ENCODE measurements at regions not wholly inside any gene's neighbourhood (a gene's known extent, or its start where the extent isn't known, plus 50 kb on each side); places are given as distances from the start of the nearest gene placed in this dataset.

DNA sequence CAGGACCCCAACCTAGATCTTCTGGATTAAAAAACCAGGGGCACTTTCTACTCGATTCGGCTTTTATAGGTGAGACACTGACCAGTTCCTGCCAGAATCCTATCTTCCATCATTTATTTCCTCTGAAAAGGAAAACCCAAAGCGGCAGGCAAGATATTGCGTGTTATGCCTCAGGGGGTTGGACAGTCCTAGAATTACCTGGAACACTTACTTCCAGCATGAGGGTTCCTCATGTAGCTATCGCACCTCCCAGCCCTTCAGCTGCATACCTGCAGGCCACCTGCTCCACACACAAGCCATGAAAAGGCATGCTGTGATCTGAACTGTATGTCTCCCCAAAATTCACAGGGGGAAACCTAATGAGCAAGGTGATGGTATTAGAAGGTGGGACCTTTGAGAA lies 58.3 kb upstream of the DLG1 start:
- Histone ChIP-seq H3K9ac (ENCODE audit: low read depth, low read length) (no peak overlapping the region), H3K9me3 (ENCODE audit: insufficient read depth, low read length, severe bottlenecking) (peaks cover 10% of the 10 kb centered on the region), H3K79me2 (ENCODE audit: insufficient read depth, low read length) (no peaks in the 10 kb centered on the region), H3K4me3 (ENCODE audit: low read depth in 1 of 2, low read length in 2 of 2) (no peak overlapping the region), H2AFZ (ENCODE audit: low read depth, low read length) (no peak overlapping the region), H3K27me3 (ENCODE audit: insufficient read depth, low read length, poor library complexity) (no peaks in the 10 kb centered on the region), H3K36me3 (ENCODE audit: insufficient read depth, low read length) (no peaks in the 10 kb centered on the region), H3K27ac (ENCODE audit: low read length) (no peak overlapping the region), H3K4me2 (ENCODE audit: insufficient read depth, low read length) (no peak overlapping the region), H3K4me1 (ENCODE audit: insufficient read depth, low read length) (no peaks in the 10 kb centered on the region), H4K20me1 (ENCODE audit: insufficient read depth, low read length) (no peaks in the 10 kb centered on the region)
- ATAC-seq (ENCODE audit: insufficient read depth, low read depth) (no peak), DNase-seq (no peak)
- TF ChIP-seq CTCF (IDR thresholded peaks at IDR 0.05; ENCODE audit: borderline replicate concordance, extremely low read depth, low read length, poor library complexity, severe bottlenecking) (no peak), EZH2 (IDR thresholded peaks at IDR 0.05; ENCODE audit: borderline replicate concordance, low read depth, low read length, severe bottlenecking) (no peak)

DNA sequence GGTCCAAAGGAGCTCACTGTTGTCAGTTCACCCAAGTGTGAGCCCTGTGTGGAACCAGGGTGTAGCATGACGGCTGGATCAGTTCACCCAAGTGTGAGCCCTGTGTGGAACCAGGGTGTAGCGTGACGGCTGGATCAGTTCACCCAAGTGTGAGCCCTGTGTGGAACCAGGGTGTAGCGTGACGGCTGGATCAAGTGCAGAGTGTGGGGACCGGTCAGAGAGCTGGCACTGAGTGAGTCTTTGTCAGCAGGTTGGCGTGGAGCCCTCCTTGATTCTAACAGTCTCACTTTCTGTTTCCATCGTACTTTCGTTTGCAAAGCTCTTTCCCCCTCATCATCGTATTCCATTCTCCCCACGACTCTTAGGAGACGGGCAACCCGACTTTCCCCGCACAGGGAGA lies 57.9 kb upstream of the DLG1 start:
- H3K36me3 ChIP-seq (ENCODE audit: insufficient read depth, low read length), result no peaks in the 10 kb centered on the region
- H3K9ac ChIP-seq (ENCODE audit: low read depth, low read length), result no peak overlapping the region
- no peak overlapping the region for H3K27ac ChIP-seq (ENCODE audit: low read length)
- ATAC-seq (ENCODE audit: insufficient read depth, low read depth) (no peak), DNase-seq (no peak)
- H3K4me1 ChIP-seq (ENCODE audit: insufficient read depth, low read length), result no peaks in the 10 kb centered on the region
- no peaks in the 10 kb centered on the region for H4K20me1 ChIP-seq (ENCODE audit: insufficient read depth, low read length)
- no peak for TF ChIP-seq CTCF (IDR thresholded peaks at IDR 0.05; ENCODE audit: borderline replicate concordance, extremely low read depth, low read length, poor library complexity, severe bottlenecking)
- no peak for TF ChIP-seq EZH2 (IDR thresholded peaks at IDR 0.05; ENCODE audit: borderline replicate concordance, low read depth, low read length, severe bottlenecking)
- no peaks in the 10 kb centered on the region for H3K27me3 ChIP-seq (ENCODE audit: insufficient read depth, low read length, poor library complexity)
- peaks cover 10% of the 10 kb centered on the region for H3K9me3 ChIP-seq (ENCODE audit: insufficient read depth, low read length, severe bottlenecking)
- no peaks in the 10 kb centered on the region for H3K79me2 ChIP-seq (ENCODE audit: insufficient read depth, low read length)
- no peak overlapping the region for H3K4me2 ChIP-seq (ENCODE audit: insufficient read depth, low read length)
- H3K4me3 ChIP-seq (ENCODE audit: low read depth in 1 of 2, low read length in 2 of 2), result no peak overlapping the region
- no peak overlapping the region for H2AFZ ChIP-seq (ENCODE audit: low read depth, low read length)

DNA sequence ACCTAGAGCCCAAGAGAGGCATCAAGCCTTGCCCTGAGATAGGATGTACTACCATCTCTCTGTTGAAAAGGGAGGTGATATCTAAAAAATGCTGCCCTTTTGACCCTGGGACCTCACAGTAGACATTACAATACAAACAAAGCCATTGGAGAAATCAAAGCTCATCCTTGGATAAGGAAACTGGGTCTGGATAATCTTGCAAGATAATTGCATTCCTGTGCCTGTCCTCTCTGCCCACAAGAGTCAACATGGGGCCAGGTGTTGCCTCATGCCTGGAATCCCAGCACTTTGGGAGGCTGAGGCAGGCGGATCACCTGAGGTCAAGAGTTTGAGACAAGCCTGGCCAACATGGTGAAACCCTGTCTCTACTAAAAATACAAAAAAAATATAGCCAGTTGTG lies 57.3 kb upstream of the DLG1 start:
- ATAC-seq (ENCODE audit: insufficient read depth, low read depth), result no peak
- DNase-seq, result no peak
- no peak overlapping the region for H3K9ac ChIP-seq (ENCODE audit: low read depth, low read length)
- TF ChIP-seq EZH2 (IDR thresholded peaks at IDR 0.05; ENCODE audit: borderline replicate concordance, low read depth, low read length, severe bottlenecking) (no peak), CTCF (IDR thresholded peaks at IDR 0.05; ENCODE audit: borderline replicate concordance, extremely low read depth, low read length, poor library complexity, severe bottlenecking) (no peak)
- H3K27me3 ChIP-seq (ENCODE audit: insufficient read depth, low read length, poor library complexity), result no peaks in the 10 kb centered on the region
- no peak overlapping the region for H2AFZ ChIP-seq (ENCODE audit: low read depth, low read length)
- peaks cover 10% of the 10 kb centered on the region for H3K9me3 ChIP-seq (ENCODE audit: insufficient read depth, low read length, severe bottlenecking)
- no peaks in the 10 kb centered on the region for H3K79me2 ChIP-seq (ENCODE audit: insufficient read depth, low read length)
- H3K36me3 ChIP-seq (ENCODE audit: insufficient read depth, low read length), result no peaks in the 10 kb centered on the region
- H3K4me1 ChIP-seq (ENCODE audit: insufficient read depth, low read length), result no peaks in the 10 kb centered on the region
- H3K4me2 ChIP-seq (ENCODE audit: insufficient read depth, low read length), result no peak overlapping the region
- no peak overlapping the region for H3K4me3 ChIP-seq (ENCODE audit: low read depth in 1 of 2, low read length in 2 of 2)
- no peaks in the 10 kb centered on the region for H4K20me1 ChIP-seq (ENCODE audit: insufficient read depth, low read length)
- H3K27ac ChIP-seq (ENCODE audit: low read length), result no peak overlapping the region

- Histone ChIP-seq H3K9me3 (ENCODE audit: insufficient read depth, low read length, severe bottlenecking) (peaks cover 3% of the 10 kb centered on the region), H3K9ac (ENCODE audit: low read depth, low read length) (no peak overlapping the region), H3K27ac (ENCODE audit: low read length) (no peak overlapping the region), H4K20me1 (ENCODE audit: insufficient read depth, low read length) (no peaks in the 10 kb centered on the region), H3K36me3 (ENCODE audit: insufficient read depth, low read length) (no peaks in the 10 kb centered on the region), H3K4me3 (ENCODE audit: low read depth in 1 of 2, low read length in 2 of 2) (no peak overlapping the region), H3K4me1 (ENCODE audit: insufficient read depth, low read length) (no peaks in the 10 kb centered on the region), H2AFZ (ENCODE audit: low read depth, low read length) (no peak overlapping the region), H3K4me2 (ENCODE audit: insufficient read depth, low read length) (no peak overlapping the region), H3K79me2 (ENCODE audit: insufficient read depth, low read length) (no peaks in the 10 kb centered on the region), H3K27me3 (ENCODE audit: insufficient read depth, low read length, poor library complexity) (no peaks in the 10 kb centered on the region)
- DNase-seq, result no peak
- TF ChIP-seq CTCF (IDR thresholded peaks at IDR 0.05; ENCODE audit: borderline replicate concordance, extremely low read depth, low read length, poor library complexity, severe bottlenecking) (no peak), EZH2 (IDR thresholded peaks at IDR 0.05; ENCODE audit: borderline replicate concordance, low read depth, low read length, severe bottlenecking) (no peak)
- no peak for ATAC-seq (ENCODE audit: insufficient read depth, low read depth)
These were observed 56.2 kb upstream of the DLG1 start for GRCh38 chr3:197354568-197355001.

Measured in DND-41 (cell line).